Spleen (tissue), 11 donors: ENCODE measurements at regions not wholly inside any gene's neighbourhood (a gene's known extent, or its start where the extent isn't known, plus 50 kb on each side); places are given as distances from the start of the nearest gene placed in this dataset.
"Not testable (repeated sequence)": the region's sequence is repeated elsewhere in the genome, so short reads cannot be mapped to it uniquely, and the experiment has no call there.

ENCODE experiments used
- DNase-seq: peaks from one replicate; pipeline ENCODE4 v3.0.0-alpha.2; 2020
- H3K27ac ChIP-seq, 8 donors: fragments of 200-600 bp; sonication (generic) in 7 of 8; 1 replicate in 4 of 8; 2 replicates in 4 of 8; pipeline versions ENCODE4 v1.5.0 to v1.8.0; 2016 to 2021; ENCODE audit warnings: inconsistent platforms in 4 of 8, mild to moderate bottlenecking in 4 of 8, moderate library complexity in 1 of 8
- H3K27me3 ChIP-seq, 7 donors: fragments of 200-600 bp; sonication (generic) in 6 of 7; replicated peaks in 1 of 7; 1 replicate in 4 of 7; 2 replicates in 3 of 7; pipeline versions ENCODE4 v1.5.0 to v1.8.0; 2016 to 2021; ENCODE audit warnings: inconsistent platforms in 3 of 7, mild to moderate bottlenecking in 1 of 7
- H3K36me3 ChIP-seq, 6 donors: fragments of 200-600 bp; sonication (generic) in 5 of 6; 1 replicate in 4 of 6; 2 replicates in 2 of 6; pipeline versions ENCODE4 v1.5.0 to v1.8.0; 2016 to 2021; ENCODE audit warnings: inconsistent platforms in 2 of 6
- H3K4me1 ChIP-seq, 6 donors: fragments of 200-600 bp; sonication (generic) in 5 of 6; 1 replicate in 3 of 6; 2 replicates in 3 of 6; pipeline versions ENCODE4 v1.5.0 to v1.8.0; 2016 to 2021; ENCODE audit warnings: inconsistent platforms in 3 of 6
- H3K4me3 ChIP-seq, 8 donors: fragments of 200-600 bp; sonication (generic) in 7 of 8; 1 replicate in 4 of 8; 2 replicates in 4 of 8; pipeline versions ENCODE4 v1.5.0 to v1.8.0; 2016 to 2021; ENCODE audit warnings: inconsistent platforms in 4 of 8, mild to moderate bottlenecking in 4 of 8, moderate library complexity in 2 of 8
- H3K9me3 ChIP-seq, 8 donors: fragments of 200-600 bp; sonication (generic) in 7 of 8; 1 replicate in 4 of 8; 2 replicates in 4 of 8; pipeline versions ENCODE4 v1.5.0 to v1.8.0; 2016 to 2021; ENCODE audit warnings: inconsistent platforms in 4 of 8
- CTCF ChIP-seq, 11 experiments: fragments of 200-600 bp in 7 of 11; fragments of 450-650 bp in 4 of 11; sonication (generic) in 4 of 11; IDR thresholded peaks in 8 of 11; conservative IDR thresholded peaks in 3 of 11; 1 replicate in 7 of 11; 2 replicates in 4 of 11; pipeline versions ENCODE4 v1.4.0 to v1.8.0; 2016 to 2021; ENCODE audit warnings: antibody characterized with exemption in 11 of 11, inconsistent platforms in 4 of 11, mild to moderate bottlenecking in 1 of 11
- POLR2A ChIP-seq, 3 donors: fragments of 450-650 bp; IDR thresholded peaks; one replicate each; pipeline ENCODE4 v1.5.1; 2017; ENCODE audit warnings: antibody characterized with exemption in 3 of 3, mild to moderate bottlenecking in 1 of 3
- POLR2AphosphoS5 ChIP-seq, 3 donors: sonication (generic); formaldehyde crosslinking; IDR thresholded peaks; one replicate each; pipeline ENCODE4 v1.5.1; 2017; ENCODE audit warnings: antibody characterized with exemption in 3 of 3
- WGBS, 5 donors: extraction: QIAGEN DNeasy Blood & Tissue Kit in 3 of 5; methylation state at CpG; one replicate each; pipeline versions ENCODE4 v1.1.5 to v1.1.7; 2013 to 2018; 5-methylcytosine and 5-hydroxymethylcytosine counted together
- intact Hi-C: fragments of 100-400 bp; cut with DNase I; formaldehyde crosslinking; loops from one replicate; pipeline ENCODE4 v1.15.0; 2023; ENCODE audit warnings: low total_unique reads
- donor health status: healthy with polysubstance abuse.
- donor health status: DM: no; HTN: no; CAD: no; lungs with moderate emphysema.
- donor health status: DM: no; HTN: no; CAD: no.
- donor health status: Bipolar disorder and iron deficiency.
- donor health status: healthy.
- donor health status: DM: no; HTN: no; CAD: no.
- donor health status: DM: yes; HTN: yes; CAD: no.

GRCh38 chr4:125225806-125226205, 88.9 kb upstream of the FAT4 start:
- 72 to 85% (median 83%) methylated on average over 2 of the region's 2 CpGs for WGBS, 5 donors
- Histone ChIP-seq H3K9me3 (peaks cover 0 to 4% (median 0%) of the 10 kb centered on the region in 8 donors), H3K4me3 (no peak overlapping the region), H3K4me1 (no peaks in the 10 kb centered on the region), H3K27me3 (no peaks in the 10 kb centered on the region), H3K27ac (no peak overlapping the region), H3K36me3 (no peaks in the 10 kb centered on the region)
- TF ChIP-seq POLR2AphosphoS5 (IDR thresholded peaks at IDR 0.05) (no peak), POLR2A (IDR thresholded peaks at IDR 0.05) (no peak), CTCF (IDR thresholded peaks at IDR 0.05 in 8 of 11, conservative IDR thresholded peaks at IDR 0.05 in 3 of 11) (no peak)
- no peak for DNase-seq
- intact Hi-C loops, result no loop called here

GRCh38 chr4:125200556-125200955, 114.2 kb upstream of the FAT4 start:
- DNase-seq, result no peak
- no peak overlapping the region for H3K4me3 ChIP-seq
- 63 to 90% (median 72%) methylated on average over 1 of the region's 1 CpG for WGBS, 5 donors
- no peaks in the 10 kb centered on the region for H3K36me3 ChIP-seq
- H3K4me1 ChIP-seq, result no peaks in the 10 kb centered on the region
- peaks cover 0 to 8% (median 0%) of the 10 kb centered on the region in 8 donors for H3K9me3 ChIP-seq
- no peak overlapping the region for H3K27ac ChIP-seq
- TF ChIP-seq POLR2AphosphoS5 (IDR thresholded peaks at IDR 0.05), result no peak
- TF ChIP-seq POLR2A (IDR thresholded peaks at IDR 0.05), result no peak
- no peaks in the 10 kb centered on the region for H3K27me3 ChIP-seq
- intact Hi-C loops, result no loop called here

GRCh38 chr4:125198916-125199315, 115.8 kb upstream of the FAT4 start:
- peaks cover 0 to 4% (median 0%) of the 10 kb centered on the region in 8 donors for H3K9me3 ChIP-seq
- H3K27me3 ChIP-seq, result no peaks in the 10 kb centered on the region
- DNase-seq, result no peak
- no peak overlapping the region for H3K27ac ChIP-seq
- WGBS, 5 donors, result 74 to 81% (median 78%) methylated on average over 2 of the region's 2 CpGs
- no peaks in the 10 kb centered on the region for H3K4me1 ChIP-seq
- no peaks in the 10 kb centered on the region for H3K36me3 ChIP-seq
- no peak overlapping the region for H3K4me3 ChIP-seq
- TF ChIP-seq CTCF (IDR thresholded peaks at IDR 0.05 in 8 of 11, conservative IDR thresholded peaks at IDR 0.05 in 3 of 11), result no peak
- no peak for TF ChIP-seq POLR2A (IDR thresholded peaks at IDR 0.05)
- no peak for TF ChIP-seq POLR2AphosphoS5 (IDR thresholded peaks at IDR 0.05)
- intact Hi-C loops, result no loop called here

GRCh38 chr4:125191874-125192459, 122.8 kb upstream of the FAT4 start:
- DNase-seq, H3K36me3 ChIP-seq, intact Hi-C loops, H3K4me3 ChIP-seq, H3K4me1 ChIP-seq, H3K27ac ChIP-seq, H3K27me3 ChIP-seq: not testable (repeated sequence)
- 93 to 99% (median 96%) methylated on average over 24 to 30 of the region's 30 CpGs for WGBS, 5 donors
- H3K9me3 ChIP-seq, result peaks cover 0 to 16% (median 0%) of the 10 kb centered on the region in 8 donors

- 92 to 99% (median 95%) methylated on average over 3 of the region's 3 CpGs for WGBS, 5 donors
- intact Hi-C loops, result no loop called here
- H3K4me1 ChIP-seq, result no peaks in the 10 kb centered on the region
- DNase-seq, result no peak
- no peak for TF ChIP-seq POLR2AphosphoS5 (IDR thresholded peaks at IDR 0.05)
- TF ChIP-seq CTCF (IDR thresholded peaks at IDR 0.05 in 8 of 11, conservative IDR thresholded peaks at IDR 0.05 in 3 of 11), result no peak
- no peak for TF ChIP-seq POLR2A (IDR thresholded peaks at IDR 0.05)
- H3K9me3 ChIP-seq, result peaks cover 0 to 16% (median 0%) of the 10 kb centered on the region in 8 donors
- H3K27me3 ChIP-seq, result no peaks in the 10 kb centered on the region
- H3K27ac ChIP-seq, result no peak overlapping the region
- H3K4me3 ChIP-seq, result no peak overlapping the region
- H3K36me3 ChIP-seq, result no peaks in the 10 kb centered on the region
These were observed 123.5 kb upstream of the FAT4 start for GRCh38 chr4:125191232-125191631.
